H9 (cell line): ENCODE measurements at regions not wholly inside any gene's neighbourhood (a gene's known extent, or its start where the extent isn't known, plus 50 kb on each side); places are given as distances from the start of the nearest gene placed in this dataset.

Source experiments
- DNase-seq: peaks from one replicate; pipeline ENCODE4 v3.0.0-alpha.2; 2017
- H2AFZ ChIP-seq: one replicate; pipeline ENCODE4 v1.6.1; 2013; ENCODE audit warnings: mild to moderate bottlenecking, low read length, control low read depth, moderate library complexity
- H2AK5ac ChIP-seq: 2 replicates; pipeline ENCODE4 v1.6.1; 2013; ENCODE audit warnings: low read length, control low read depth, mixed read lengths; ENCODE audit not compliant: insufficient read length
- H2BK120ac ChIP-seq: one replicate; pipeline ENCODE4 v1.6.1; 2013; ENCODE audit warnings: low read depth, mild to moderate bottlenecking, low read length, control low read depth, inconsistent platforms; ENCODE audit not compliant: poor library complexity, severe bottlenecking
- H2BK12ac ChIP-seq: 2 replicates; pipeline ENCODE4 v1.6.1; 2013; ENCODE audit warnings: low read length, control low read depth, mixed read lengths, low read depth; ENCODE audit not compliant: insufficient read length
- H2BK15ac ChIP-seq: 2 replicates; pipeline ENCODE4 v1.6.1; 2013; ENCODE audit warnings: low read depth, low read length, control low read depth
- H2BK20ac ChIP-seq: one replicate; pipeline ENCODE4 v1.6.1; 2013; ENCODE audit warnings: low read depth, mild to moderate bottlenecking, low read length, control low read depth, inconsistent platforms; ENCODE audit not compliant: poor library complexity, severe bottlenecking
- H2BK5ac ChIP-seq: 2 replicates; pipeline ENCODE4 v1.6.1; 2013; ENCODE audit warnings: low read length, control low read depth, mixed read lengths; ENCODE audit not compliant: insufficient read length
- H3K14ac ChIP-seq: 2 replicates; pipeline ENCODE4 v1.6.1; 2013; ENCODE audit warnings: low read length, control low read depth; ENCODE audit not compliant: insufficient read depth
- H3K18ac ChIP-seq: 2 replicates; pipeline ENCODE4 v1.6.1; 2013; ENCODE audit warnings: low read depth, mild to moderate bottlenecking, mixed read lengths, low read length, control low read depth; ENCODE audit not compliant: insufficient read length
- H3K23ac ChIP-seq: 2 replicates; pipeline ENCODE4 v1.6.1; 2013; ENCODE audit warnings: low read length, control low read depth, mixed read lengths, low read depth; ENCODE audit not compliant: insufficient read length
- H3K23me2 ChIP-seq: 2 replicates; pipeline ENCODE4 v1.6.1; 2013; ENCODE audit warnings: low read depth, mild to moderate bottlenecking, mixed read lengths, low read length, control low read depth; ENCODE audit not compliant: insufficient read length, poor library complexity, severe bottlenecking
- H3K27ac ChIP-seq: 2 replicates; pipeline ENCODE4 v1.5.1; 2013; ENCODE audit warnings: low read length, control low read depth, mixed read lengths, low read depth; ENCODE audit not compliant: insufficient read length
- H3K27me3 ChIP-seq: 2 replicates; pipeline ENCODE4 v1.6.1; 2013; ENCODE audit warnings: low read length, control low read depth, inconsistent platforms; ENCODE audit not compliant: insufficient read depth
- H3K4ac ChIP-seq: 2 replicates; pipeline ENCODE4 v1.6.1; 2013; ENCODE audit warnings: low read depth, mild to moderate bottlenecking, control low read depth, inconsistent platforms, low read length, moderate library complexity
- H3K4me1 ChIP-seq: 2 replicates; pipeline ENCODE4 v1.6.1; 2013; ENCODE audit warnings: low read length, control low read depth, inconsistent platforms; ENCODE audit not compliant: insufficient read depth
- H3K4me2 ChIP-seq: 2 replicates; pipeline ENCODE4 v1.6.1; 2013; ENCODE audit warnings: low read length, control low read depth, mixed read lengths; ENCODE audit not compliant: insufficient read length, insufficient read depth
- H3K56ac ChIP-seq: 2 replicates; pipeline ENCODE4 v1.6.1; 2013; ENCODE audit warnings: low read depth, mild to moderate bottlenecking, mixed read lengths, low read length, control low read depth; ENCODE audit not compliant: insufficient read length
- H3K79me1 ChIP-seq: 2 replicates; pipeline ENCODE4 v1.6.1; 2013; ENCODE audit warnings: low read depth, mild to moderate bottlenecking, moderate library complexity, low read length, control low read depth, inconsistent platforms; ENCODE audit not compliant: insufficient read depth, poor library complexity, severe bottlenecking
- H3K79me2 ChIP-seq: 2 replicates; pipeline ENCODE4 v1.6.1; 2013; ENCODE audit warnings: low read length, control low read depth, inconsistent platforms; ENCODE audit not compliant: insufficient read depth
- H3K9ac ChIP-seq: 2 replicates; pipeline ENCODE4 v1.6.1; 2013; ENCODE audit warnings: low read length, control low read depth, mixed read lengths; ENCODE audit not compliant: insufficient read length; ENCODE audit errors: extremely low read depth
- H3K9me3 ChIP-seq: one replicate; pipeline ENCODE4 v1.6.1; 2013; ENCODE audit warnings: low read depth, low read length, inconsistent platforms; ENCODE audit not compliant: control insufficient read depth
- H3T11ph ChIP-seq: one replicate; pipeline ENCODE4 v1.6.1; 2013; ENCODE audit warnings: mild to moderate bottlenecking, low read length, control low read depth, inconsistent platforms
- H4K20me1 ChIP-seq: one replicate; pipeline ENCODE4 v1.6.1; 2013; ENCODE audit not compliant: control insufficient read depth, insufficient read length, insufficient read depth
- H4K5ac ChIP-seq: 2 replicates; pipeline ENCODE4 v1.6.1; 2013; ENCODE audit warnings: low read depth, mild to moderate bottlenecking, mixed read lengths, low read length, control low read depth; ENCODE audit not compliant: insufficient read length
- H4K8ac ChIP-seq: replicated peaks from 2 replicates; pipeline ENCODE4 v1.6.1; 2013; ENCODE audit warnings: low read length, control low read depth, mixed read lengths, low read depth; ENCODE audit not compliant: insufficient read length
- H4K91ac ChIP-seq: 2 replicates; pipeline ENCODE4 v1.6.1; 2013; ENCODE audit warnings: low read depth, mild to moderate bottlenecking, moderate library complexity, mixed read lengths, low read length, control low read depth; ENCODE audit not compliant: insufficient read length
- H3K27ac Mint-ChIP-seq, 3 experiments: 2 replicates in 2 of 3; 3 replicates in 1 of 3; pipeline ENCODE4 v1.8.0; 2020 to 2021; ENCODE audit warnings: mixed read lengths in 3 of 3, mild to moderate bottlenecking in 1 of 3, moderate library complexity in 1 of 3
- H3K27me3 Mint-ChIP-seq: 2 replicates; pipeline ENCODE4 v1.8.0; 2021; ENCODE audit warnings: low read depth, mild to moderate bottlenecking, moderate library complexity, mixed read lengths
- H3K36me3 Mint-ChIP-seq, 3 experiments: 2 replicates in 2 of 3; 3 replicates in 1 of 3; pipeline ENCODE4 v1.8.0; 2020 to 2021; ENCODE audit warnings: low read depth in 3 of 3, mixed read lengths in 3 of 3; ENCODE audit not compliant: insufficient read depth in 1 of 3
- H3K4me1 Mint-ChIP-seq, 2 experiments: 2 replicates each; pipeline ENCODE4 v1.8.0; 2020; ENCODE audit warnings: mixed read lengths in 2 of 2
- H3K4me3 Mint-ChIP-seq, 2 experiments: 2 replicates in 1 of 2; 3 replicates in 1 of 2; pipeline ENCODE4 v1.8.0; 2020 to 2021; ENCODE audit warnings: mild to moderate bottlenecking in 2 of 2, mixed read lengths in 2 of 2, moderate library complexity in 1 of 2
- H3K9me3 Mint-ChIP-seq, 2 experiments: 2 replicates in 1 of 2; 3 replicates in 1 of 2; pipeline ENCODE4 v1.8.0; 2020; ENCODE audit warnings: mild to moderate bottlenecking in 2 of 2, mixed read lengths in 2 of 2, moderate library complexity in 1 of 2
- WGBS: extraction: QIAGEN DNeasy Blood & Tissue Kit; methylation state at CpG from one replicate; pipeline ENCODE4 v1.1.7; 2013; ENCODE audit warnings: missing lambda C conversion rate, low lambda C conversion rate, mixed read lengths; ENCODE audit not compliant: insufficient read length; ENCODE audit errors: extremely low coverage; 5-methylcytosine and 5-hydroxymethylcytosine counted together
- TF ChIP-seq, protein P1 (sequence below): fragments of 200-600 bp; sonication (generic); conservative IDR thresholded peaks from 3 replicates; pipeline ENCODE4 v1.8.0; 2021; ENCODE audit warnings: antibody characterized with exemption, mild to moderate bottlenecking

DNA sequence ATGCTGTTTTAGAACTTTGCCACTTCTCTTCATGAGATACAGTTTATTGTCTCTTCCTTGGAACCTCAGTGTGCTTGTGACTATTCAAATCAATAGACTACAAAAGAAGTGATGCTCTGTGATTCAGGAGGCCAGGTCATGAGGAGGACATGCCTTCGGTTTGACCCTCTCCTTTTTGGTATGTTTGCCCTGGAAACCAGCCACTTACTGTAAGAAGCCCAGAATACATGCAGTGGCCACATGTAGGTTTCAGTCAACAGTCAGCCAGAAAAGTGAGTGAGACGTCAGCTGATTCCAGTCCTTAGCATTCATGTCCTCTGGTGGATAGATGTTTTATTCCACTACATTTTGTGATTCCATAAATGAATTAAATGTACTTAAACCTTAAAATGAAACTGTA lies 328.7 kb downstream of the PCDH18 start:
- H2BK5ac ChIP-seq, result no peak overlapping the region
- no peak for DNase-seq
- TF ChIP-seq, protein P1, sequence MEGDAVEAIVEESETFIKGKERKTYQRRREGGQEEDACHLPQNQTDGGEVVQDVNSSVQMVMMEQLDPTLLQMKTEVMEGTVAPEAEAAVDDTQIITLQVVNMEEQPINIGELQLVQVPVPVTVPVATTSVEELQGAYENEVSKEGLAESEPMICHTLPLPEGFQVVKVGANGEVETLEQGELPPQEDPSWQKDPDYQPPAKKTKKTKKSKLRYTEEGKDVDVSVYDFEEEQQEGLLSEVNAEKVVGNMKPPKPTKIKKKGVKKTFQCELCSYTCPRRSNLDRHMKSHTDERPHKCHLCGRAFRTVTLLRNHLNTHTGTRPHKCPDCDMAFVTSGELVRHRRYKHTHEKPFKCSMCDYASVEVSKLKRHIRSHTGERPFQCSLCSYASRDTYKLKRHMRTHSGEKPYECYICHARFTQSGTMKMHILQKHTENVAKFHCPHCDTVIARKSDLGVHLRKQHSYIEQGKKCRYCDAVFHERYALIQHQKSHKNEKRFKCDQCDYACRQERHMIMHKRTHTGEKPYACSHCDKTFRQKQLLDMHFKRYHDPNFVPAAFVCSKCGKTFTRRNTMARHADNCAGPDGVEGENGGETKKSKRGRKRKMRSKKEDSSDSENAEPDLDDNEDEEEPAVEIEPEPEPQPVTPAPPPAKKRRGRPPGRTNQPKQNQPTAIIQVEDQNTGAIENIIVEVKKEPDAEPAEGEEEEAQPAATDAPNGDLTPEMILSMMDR, result no peak
- H3K4ac ChIP-seq, result no peak overlapping the region
- H3K9ac ChIP-seq, result no peak overlapping the region
- no peak overlapping the region for H3K18ac ChIP-seq
- no peak overlapping the region for H2BK15ac ChIP-seq
- no peak overlapping the region for H3K4me2 ChIP-seq
- no peaks in the 10 kb centered on the region for H3K27me3 ChIP-seq
- Mint-ChIP-seq H3K27ac (no peak overlapping the region; a peak in 1 of 7 replicates), H3K4me1 (0 out of 4 replicates have a peak, but pooled peaks cover 0 to 4% of the 10 kb centered on the region in 2 experiments), H3K36me3 (no peaks in the 10 kb centered on the region), H3K4me3 (no peak overlapping the region), H3K9me3 (no peaks in the 10 kb centered on the region), H3K27me3 (no peaks in the 10 kb centered on the region)
- H3K56ac ChIP-seq, result no peak overlapping the region
- no peak overlapping the region for H4K91ac ChIP-seq
- H2BK120ac ChIP-seq, result no peak overlapping the region
- H2AK5ac ChIP-seq, result no peak overlapping the region
- no peak overlapping the region for H2AFZ ChIP-seq
- no peaks in the 10 kb centered on the region for H3K4me1 ChIP-seq
- H3K27ac ChIP-seq, result no peak overlapping the region
- H2BK12ac ChIP-seq, result no peak overlapping the region
- H3K9me3 ChIP-seq, result no peaks in the 10 kb centered on the region
- no peaks in the 10 kb centered on the region for H3K79me2 ChIP-seq
- no CpG with 5 or more reads among the region's 2 CpGs for WGBS
- H3K23ac ChIP-seq, result no peak overlapping the region
- no peak overlapping the region for H4K5ac ChIP-seq
- no peaks in the 10 kb centered on the region for H3K23me2 ChIP-seq
- no peak overlapping the region for H2BK20ac ChIP-seq
- no peaks in the 10 kb centered on the region for H3K79me1 ChIP-seq
- no peak overlapping the region for H3K14ac ChIP-seq
- H4K8ac ChIP-seq, result no peak overlapping the region
- no peaks in the 10 kb centered on the region for H4K20me1 ChIP-seq
- H3T11ph ChIP-seq, result no peak overlapping the region
